Dendritic cell treated with granulocyte-macrophage colony-stimulating factor and Interleukin-4, amounts not matched to agents 40 ng/mL and 50 ng/mL, for 4 days (primary cell): ENCODE measurements at regions not wholly inside any gene's neighbourhood (a gene's known extent, or its start where the extent isn't known, plus 50 kb on each side); places are given as distances from the start of the nearest gene placed in this dataset.

Source experiments
- H3K27ac Mint-ChIP-seq: one replicate; pipeline ENCODE4 v1.8.0; 2022; ENCODE audit warnings: mild to moderate bottlenecking, mixed read lengths
- H3K27me3 Mint-ChIP-seq: one replicate; pipeline ENCODE4 v1.8.0; 2022; ENCODE audit warnings: mild to moderate bottlenecking, mixed read lengths
- H3K36me3 Mint-ChIP-seq: one replicate; pipeline ENCODE4 v1.8.0; 2022; ENCODE audit warnings: low read depth, mixed read lengths
- H3K4me1 Mint-ChIP-seq: one replicate; pipeline ENCODE4 v1.8.0; 2022; ENCODE audit warnings: low read depth, mixed read lengths
- H3K4me3 Mint-ChIP-seq: one replicate; pipeline ENCODE4 v1.8.0; 2022; ENCODE audit warnings: mild to moderate bottlenecking, moderate library complexity, mixed read lengths
- H3K9me3 Mint-ChIP-seq: one replicate; pipeline ENCODE4 v1.8.0; 2022; ENCODE audit warnings: mixed read lengths
- intact Hi-C: fragments of 100-400 bp; cut with micrococcal nuclease; formaldehyde crosslinking; loops from one replicate; pipeline ENCODE4 v1.15.0; 2022

DNA sequence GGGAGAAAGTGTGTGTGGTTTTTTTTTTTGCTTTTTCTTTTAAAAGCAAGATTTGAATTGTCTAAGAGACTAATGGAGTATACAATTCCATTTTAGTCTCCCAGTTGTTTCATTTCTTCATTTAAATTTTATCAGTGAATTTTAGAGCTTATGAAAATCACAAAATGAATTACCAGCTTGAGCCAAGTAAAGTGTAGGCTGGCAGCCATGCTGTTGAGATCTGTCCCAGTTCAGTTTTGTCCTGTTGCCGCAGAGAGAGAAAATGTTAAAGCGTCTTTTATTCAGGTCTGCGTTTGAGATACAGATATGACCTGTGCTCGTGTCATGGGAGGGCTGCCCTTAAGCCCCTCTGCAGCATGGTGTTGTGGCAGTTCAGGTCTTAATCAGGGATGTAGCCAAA, 256.5 kb downstream of the IPO8 start:
- Mint-ChIP-seq H3K27ac (no peak overlapping the region), H3K9me3 (no peaks in the 10 kb centered on the region), H3K27me3 (no peaks in the 10 kb centered on the region), H3K36me3 (no peaks in the 10 kb centered on the region), H3K4me1 (no peaks in the 10 kb centered on the region), H3K4me3 (no peak overlapping the region)
- intact Hi-C loops, result no loop called here

DNA sequence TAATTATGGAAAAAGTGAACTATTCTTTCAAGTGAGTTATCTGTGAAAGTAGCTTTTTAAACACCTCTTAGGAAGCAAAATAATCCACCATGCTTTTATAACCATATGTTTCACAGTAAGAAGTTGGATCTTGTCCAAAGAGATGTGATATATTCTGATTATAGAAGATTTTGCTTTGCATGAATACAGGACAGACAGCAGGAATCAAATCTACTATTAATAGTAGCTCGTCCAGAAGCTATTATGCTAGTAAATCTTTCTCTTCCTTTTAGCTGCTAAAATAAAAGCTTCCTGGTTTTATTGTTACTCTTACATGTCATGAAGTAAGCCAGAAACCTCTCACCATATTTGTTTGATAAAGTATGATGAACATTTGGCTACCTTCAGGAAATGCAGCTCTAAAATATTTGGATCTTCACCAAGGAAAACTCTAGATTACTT, 257.0 kb downstream of the IPO8 start:
- H3K27me3 Mint-ChIP-seq, result no peaks in the 10 kb centered on the region
- H3K4me3 Mint-ChIP-seq, result no peak overlapping the region
- no peaks in the 10 kb centered on the region for H3K36me3 Mint-ChIP-seq
- no peaks in the 10 kb centered on the region for H3K4me1 Mint-ChIP-seq
- intact Hi-C loops, result no loop called here
- no peaks in the 10 kb centered on the region for H3K9me3 Mint-ChIP-seq
- no peak overlapping the region for H3K27ac Mint-ChIP-seq

DNA sequence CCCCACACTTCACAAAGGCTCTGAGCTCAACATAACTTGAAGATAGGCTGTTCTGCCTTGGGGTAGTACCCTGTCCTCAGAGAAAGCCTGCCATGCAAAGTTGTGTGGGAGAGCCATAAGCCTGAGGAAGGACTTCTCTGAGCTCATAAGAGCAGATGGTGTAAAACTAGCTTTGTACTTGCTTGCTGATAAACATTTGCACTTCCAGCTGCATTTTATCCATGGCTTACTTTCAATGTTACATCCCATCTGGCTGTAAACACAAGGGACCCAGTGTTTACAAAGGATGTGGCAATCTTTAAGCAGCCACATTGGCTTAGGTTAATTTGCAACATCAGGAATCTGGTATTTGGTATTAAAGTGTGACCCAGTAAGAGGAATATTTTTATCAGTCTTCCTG, 258.1 kb downstream of the IPO8 start:
- intact Hi-C loops, result no loop called here
- Mint-ChIP-seq H3K36me3 (no peaks in the 10 kb centered on the region), H3K4me3 (no peak overlapping the region), H3K27me3 (no peaks in the 10 kb centered on the region), H3K9me3 (no peaks in the 10 kb centered on the region), H3K27ac (no peak overlapping the region), H3K4me1 (no peaks in the 10 kb centered on the region)

DNA sequence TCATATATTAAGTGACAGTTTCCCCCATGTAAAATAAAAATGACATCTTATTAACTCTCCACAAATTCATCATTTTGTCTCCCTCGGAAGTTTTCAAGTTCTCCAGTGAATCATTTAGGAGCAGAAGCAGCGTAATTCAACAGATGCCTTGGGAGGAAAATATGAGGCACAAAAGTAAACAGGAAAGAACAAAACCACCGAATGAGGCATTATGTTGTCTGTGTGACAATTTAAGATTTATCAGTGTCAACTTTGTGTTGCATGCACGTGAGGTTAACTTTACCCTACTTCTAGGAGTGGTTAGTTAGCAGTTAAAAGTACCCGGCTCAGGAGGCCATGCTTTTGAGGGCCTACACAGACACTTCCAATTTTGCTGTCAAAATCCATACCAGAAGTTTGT, 258.6 kb downstream of the IPO8 start:
- H3K27me3 Mint-ChIP-seq, result no peaks in the 10 kb centered on the region
- intact Hi-C loops, result no loop called here
- no peaks in the 10 kb centered on the region for H3K9me3 Mint-ChIP-seq
- no peaks in the 10 kb centered on the region for H3K4me1 Mint-ChIP-seq
- H3K27ac Mint-ChIP-seq, result no peak overlapping the region
- no peak overlapping the region for H3K4me3 Mint-ChIP-seq
- H3K36me3 Mint-ChIP-seq, result no peaks in the 10 kb centered on the region

DNA sequence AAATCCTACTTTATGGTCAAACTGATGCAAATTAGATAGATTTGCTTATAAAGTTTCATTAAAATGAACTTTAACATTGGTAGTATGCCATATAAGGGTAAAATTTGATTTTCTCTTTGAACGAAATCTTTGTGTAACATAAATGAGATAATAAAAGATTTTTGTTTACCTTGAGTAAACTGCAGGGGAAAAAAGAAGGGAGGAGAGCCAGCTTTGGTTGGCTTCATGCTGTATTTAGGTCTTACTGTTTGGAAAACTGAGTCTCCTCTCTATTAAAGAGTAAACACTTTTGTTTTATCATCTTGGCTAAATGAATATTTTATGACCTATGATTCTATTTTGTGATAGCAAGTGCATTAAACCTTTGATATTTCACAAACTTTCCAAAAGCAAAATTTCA, 267.6 kb downstream of the IPO8 start:
- Mint-ChIP-seq H3K9me3 (peaks cover 31% of the 10 kb centered on the region), H3K27ac (no peak overlapping the region), H3K36me3 (no peaks in the 10 kb centered on the region), H3K4me3 (no peak overlapping the region), H3K27me3 (no peaks in the 10 kb centered on the region), H3K4me1 (no peaks in the 10 kb centered on the region)
- intact Hi-C loops, result no loop called here

DNA sequence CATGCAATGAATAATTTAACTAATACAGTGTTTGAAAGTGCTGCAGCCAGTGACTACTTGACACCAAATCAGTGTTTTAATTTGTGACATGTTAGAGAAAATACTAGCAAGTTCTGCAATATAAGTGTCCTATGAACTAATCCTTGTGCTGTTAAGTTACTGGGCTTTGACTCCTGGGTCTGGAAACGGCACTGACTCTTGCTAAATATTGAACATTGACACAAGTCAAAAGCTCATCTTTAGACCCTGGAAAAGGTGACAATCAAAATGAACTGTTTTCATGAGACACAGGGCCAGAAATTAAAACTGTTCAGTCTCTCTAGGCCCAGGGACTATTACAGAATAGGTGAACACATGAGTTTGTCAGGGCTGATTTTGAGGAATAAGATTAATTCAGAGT, 268.1 kb downstream of the IPO8 start:
- Mint-ChIP-seq H3K4me1 (no peaks in the 10 kb centered on the region), H3K27me3 (no peaks in the 10 kb centered on the region), H3K27ac (no peak overlapping the region), H3K4me3 (no peak overlapping the region), H3K36me3 (no peaks in the 10 kb centered on the region), H3K9me3 (peaks cover 36% of the 10 kb centered on the region)
- intact Hi-C loops, result no loop called here

DNA sequence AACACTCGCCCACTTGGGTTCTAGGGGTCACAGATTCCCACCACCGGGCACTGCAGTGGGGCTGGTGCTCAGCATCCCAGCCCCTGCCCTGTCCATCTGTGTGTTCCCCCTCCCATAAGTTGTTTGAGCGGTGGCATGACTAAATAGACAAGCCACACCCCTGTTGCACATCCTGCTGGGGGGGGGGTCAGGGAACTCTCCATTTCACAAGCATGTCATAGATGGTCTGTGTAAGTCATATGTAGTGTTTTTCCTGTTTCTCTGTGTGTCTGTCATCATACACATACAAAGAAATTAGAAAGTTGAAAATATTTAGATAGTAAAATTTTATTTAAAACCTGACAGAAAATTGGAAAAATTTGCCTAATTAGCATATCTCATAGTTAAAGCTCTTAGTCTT, 270.2 kb downstream of the IPO8 start:
- H3K4me1 Mint-ChIP-seq, result no peaks in the 10 kb centered on the region
- H3K4me3 Mint-ChIP-seq, result no peak overlapping the region
- H3K9me3 Mint-ChIP-seq, result peaks cover 47% of the 10 kb centered on the region
- no peaks in the 10 kb centered on the region for H3K27me3 Mint-ChIP-seq
- no peak overlapping the region for H3K27ac Mint-ChIP-seq
- H3K36me3 Mint-ChIP-seq, result no peaks in the 10 kb centered on the region
- intact Hi-C loops, result no loop called here

DNA sequence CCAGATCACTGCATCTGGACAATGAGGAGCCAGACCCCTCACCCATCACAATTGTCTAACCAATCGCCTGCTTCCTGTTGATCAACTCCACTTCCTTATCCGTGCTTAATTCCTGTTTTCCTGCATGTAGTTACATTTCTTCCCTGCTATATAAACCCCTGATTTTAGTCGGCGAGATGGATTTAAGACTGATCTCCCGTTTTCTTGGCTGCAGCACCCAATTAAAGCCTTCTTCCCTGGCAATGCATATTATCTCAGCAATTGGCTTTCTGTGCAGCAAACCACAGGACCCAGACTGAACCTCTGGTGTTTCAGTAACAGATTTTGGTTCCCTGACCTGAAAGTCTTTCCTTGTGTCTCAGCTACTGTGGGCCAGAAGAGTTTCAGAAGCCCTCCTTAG, 272.3 kb downstream of the IPO8 start:
- Mint-ChIP-seq H3K9me3 (peaks cover 37% of the 10 kb centered on the region), H3K4me1 (no peaks in the 10 kb centered on the region), H3K36me3 (no peaks in the 10 kb centered on the region), H3K4me3 (no peak overlapping the region), H3K27ac (no peak overlapping the region), H3K27me3 (no peaks in the 10 kb centered on the region)
- intact Hi-C loops, result no loop called here

DNA sequence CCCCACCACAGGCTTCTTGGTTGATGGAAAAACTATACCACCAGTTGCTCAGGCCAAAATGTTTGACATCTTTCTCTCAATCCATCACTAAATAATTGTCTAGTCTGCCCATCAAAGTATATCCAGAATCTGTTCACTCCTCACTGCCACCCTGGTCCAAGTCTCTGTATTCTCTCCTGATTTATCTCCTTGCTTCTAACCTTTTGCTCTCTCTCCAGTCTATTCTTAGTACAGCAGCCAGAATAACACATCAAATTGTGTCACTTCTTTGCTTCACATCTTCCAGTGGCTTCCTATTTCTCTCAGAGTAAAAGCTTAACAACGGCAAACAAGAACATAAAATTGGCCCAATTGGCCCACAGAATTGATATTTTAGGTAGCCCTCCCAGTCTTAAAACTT, 272.8 kb downstream of the IPO8 start:
- H3K27me3 Mint-ChIP-seq, result no peaks in the 10 kb centered on the region

DNA sequence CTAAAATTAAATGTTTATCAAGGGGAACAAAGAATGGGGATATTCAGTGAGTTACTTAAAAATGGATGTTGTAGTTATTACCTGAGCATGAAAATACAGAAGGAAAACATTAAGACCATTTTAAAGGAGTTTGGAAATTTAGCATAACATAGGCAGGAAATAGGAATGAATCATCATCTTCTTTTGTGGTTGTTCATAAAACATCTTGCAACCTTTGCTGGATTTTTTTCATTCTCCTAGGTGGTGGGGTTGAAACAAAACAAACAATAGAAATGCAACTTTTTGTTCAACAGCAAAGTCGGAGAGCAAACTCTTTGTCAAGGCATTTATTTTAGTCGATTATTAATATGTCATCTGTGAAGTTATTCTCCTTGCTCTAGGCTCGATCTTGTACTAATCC, 275.1 kb downstream of the IPO8 start:
- H3K4me1 Mint-ChIP-seq, result no peaks in the 10 kb centered on the region
- no peaks in the 10 kb centered on the region for H3K27me3 Mint-ChIP-seq
- no peak overlapping the region for H3K27ac Mint-ChIP-seq
- intact Hi-C loops, result no loop called here
- peaks cover 43% of the 10 kb centered on the region for H3K9me3 Mint-ChIP-seq
- H3K36me3 Mint-ChIP-seq, result no peaks in the 10 kb centered on the region
- H3K4me3 Mint-ChIP-seq, result no peak overlapping the region

More for the DNA sequence above, 272.8 kb downstream of the IPO8 start:
- no peaks in the 10 kb centered on the region for H3K4me1 Mint-ChIP-seq
- no peaks in the 10 kb centered on the region for H3K36me3 Mint-ChIP-seq
- H3K4me3 Mint-ChIP-seq, result no peak overlapping the region
- intact Hi-C loops, result no loop called here
- peaks cover 42% of the 10 kb centered on the region for H3K9me3 Mint-ChIP-seq
- no peak overlapping the region for H3K27ac Mint-ChIP-seq

DNA sequence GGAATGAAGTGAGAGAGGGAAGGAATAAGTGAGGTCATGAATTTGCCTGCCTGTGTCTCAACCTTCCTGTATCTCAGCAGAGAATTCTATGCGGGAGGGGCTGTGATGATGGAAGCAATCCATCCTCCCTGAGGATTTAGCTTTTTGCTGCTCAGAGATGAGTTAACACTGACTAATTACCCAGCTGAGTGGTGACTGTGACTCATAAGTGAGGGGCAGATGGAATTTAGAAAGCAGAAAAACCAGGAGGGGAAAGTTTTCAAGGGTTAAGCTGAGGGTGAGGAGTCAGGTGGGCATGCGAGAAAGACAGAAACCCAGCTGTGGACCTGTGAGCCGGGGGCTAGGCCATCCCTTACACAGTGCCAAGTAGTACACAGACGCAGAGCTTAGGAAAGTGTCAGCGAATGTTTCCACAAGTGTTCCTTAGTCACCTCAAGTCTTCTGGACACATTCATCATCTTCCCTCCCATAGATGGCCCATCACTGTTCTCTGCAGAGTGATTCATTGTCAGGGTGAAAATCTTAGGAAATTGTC, 277.9 kb downstream of the IPO8 start:
- Mint-ChIP-seq H3K27ac (no peak overlapping the region), H3K4me3 (no peak overlapping the region), H3K4me1 (no peaks in the 10 kb centered on the region), H3K27me3 (no peaks in the 10 kb centered on the region), H3K36me3 (no peaks in the 10 kb centered on the region), H3K9me3 (peaks cover 19% of the 10 kb centered on the region)
- intact Hi-C loops, result no loop called here

DNA sequence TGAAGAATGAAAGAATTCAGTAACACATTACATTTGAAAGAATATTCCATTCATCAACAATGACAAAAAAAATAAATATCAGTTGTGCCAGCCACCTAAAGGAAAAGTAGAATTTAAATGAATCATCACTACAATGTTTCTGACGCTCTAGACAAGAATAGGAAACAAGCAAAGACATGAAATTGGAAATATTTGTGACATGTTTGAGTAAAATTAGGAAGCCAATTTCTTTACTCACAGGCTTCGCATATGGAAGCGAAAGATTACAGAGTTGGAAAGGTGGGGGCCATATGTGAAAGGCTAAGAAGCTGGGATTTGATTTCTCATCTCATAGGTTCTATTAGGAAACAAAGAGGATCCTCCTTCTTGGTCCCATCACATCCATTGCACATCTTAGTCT, 279.0 kb downstream of the IPO8 start:
- Mint-ChIP-seq H3K4me1 (no peaks in the 10 kb centered on the region), H3K27me3 (no peaks in the 10 kb centered on the region)

DNA sequence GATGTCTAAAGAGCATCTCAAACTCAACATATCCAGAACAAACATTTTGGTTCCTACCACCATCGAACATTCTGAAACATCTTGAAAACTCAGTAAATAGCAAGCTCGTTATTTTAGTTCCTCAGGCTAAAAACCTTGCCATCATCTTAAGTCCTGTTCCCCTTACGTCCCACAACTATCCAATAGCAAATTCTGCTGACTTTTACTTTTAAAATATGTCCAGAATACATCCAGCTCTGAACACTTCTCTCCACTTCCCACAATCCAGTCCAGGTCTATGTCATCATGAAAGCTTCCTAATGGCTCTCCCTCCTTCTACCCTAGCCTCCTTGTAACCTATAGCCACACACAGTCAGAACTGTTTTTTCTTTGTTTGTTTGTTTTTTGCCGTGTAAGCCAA, 279.9 kb downstream of the IPO8 start:
- Mint-ChIP-seq H3K27me3 (no peaks in the 10 kb centered on the region), H3K4me3 (no peak overlapping the region), H3K9me3 (peaks cover 7% of the 10 kb centered on the region), H3K36me3 (no peaks in the 10 kb centered on the region), H3K4me1 (no peaks in the 10 kb centered on the region), H3K27ac (no peak overlapping the region)
- intact Hi-C loops, result no loop called here

More for the DNA sequence above, 279.0 kb downstream of the IPO8 start:
- intact Hi-C loops, result no loop called here
- peaks cover 15% of the 10 kb centered on the region for H3K9me3 Mint-ChIP-seq
- H3K27ac Mint-ChIP-seq, result no peak overlapping the region
- no peaks in the 10 kb centered on the region for H3K36me3 Mint-ChIP-seq
- H3K4me3 Mint-ChIP-seq, result no peak overlapping the region

DNA sequence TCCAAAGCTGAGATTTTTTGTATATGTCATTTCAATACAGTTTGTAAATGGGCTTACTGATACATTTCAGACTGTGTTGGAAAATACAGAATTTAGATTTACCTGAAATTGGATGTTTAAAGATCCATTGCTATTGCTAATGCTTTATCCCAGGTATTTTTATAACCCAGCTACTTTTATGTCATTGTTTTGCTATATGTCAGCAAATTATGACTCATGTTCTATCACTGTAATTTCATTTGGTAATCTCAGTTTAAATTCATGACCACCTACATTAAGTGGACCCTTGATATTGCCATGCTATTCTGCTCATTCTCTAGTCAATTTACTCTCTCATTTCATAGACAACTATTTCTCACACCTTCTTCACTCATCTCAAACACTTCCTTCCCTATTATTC, 281.2 kb downstream of the IPO8 start:
- H3K27me3 Mint-ChIP-seq, result no peaks in the 10 kb centered on the region
- H3K36me3 Mint-ChIP-seq, result no peaks in the 10 kb centered on the region
- H3K9me3 Mint-ChIP-seq, result peaks cover 6% of the 10 kb centered on the region
- no peaks in the 10 kb centered on the region for H3K4me1 Mint-ChIP-seq
- intact Hi-C loops, result no loop called here
- no peak overlapping the region for H3K4me3 Mint-ChIP-seq
- H3K27ac Mint-ChIP-seq, result no peak overlapping the region

DNA sequence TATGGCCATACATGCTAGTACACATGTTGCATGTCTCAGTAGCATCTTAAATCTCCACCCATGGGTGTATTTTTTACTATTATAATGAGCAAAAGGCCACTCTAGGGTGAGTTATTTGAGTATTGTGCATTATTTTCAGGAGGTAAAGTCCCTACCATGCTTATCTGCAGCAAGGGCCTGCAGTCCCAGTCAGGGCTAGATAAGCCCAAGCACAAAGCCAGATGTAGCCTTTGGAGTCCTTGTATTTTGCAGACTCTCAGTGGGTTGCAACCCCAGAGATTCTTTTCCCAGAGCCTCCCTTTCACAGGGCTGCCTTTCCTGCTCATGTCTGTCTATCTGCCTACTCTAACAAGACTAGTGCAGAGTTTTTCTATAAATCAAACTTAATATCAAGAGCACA, 295.3 kb downstream of the IPO8 start:
- Mint-ChIP-seq H3K4me1 (no peaks in the 10 kb centered on the region), H3K36me3 (no peaks in the 10 kb centered on the region), H3K27me3 (no peaks in the 10 kb centered on the region), H3K9me3 (peaks cover 65% of the 10 kb centered on the region), H3K27ac (no peak overlapping the region), H3K4me3 (no peak overlapping the region)
- intact Hi-C loops, result no loop called here
